AG10803 (cell line): ENCODE measurements at regions not wholly inside any gene's neighbourhood (a gene's known extent, or its start where the extent isn't known, plus 50 kb on each side); places are given as distances from the start of the nearest gene placed in this dataset.
A peak's percentile ranks its signal among the peaks of the same experiment; 100 is the strongest.

Experiments used
- DNase-seq: peaks from one replicate; pipeline ENCODE4 v3.0.0; 2010; ENCODE audit warnings: low read depth
- H3K4me3 ChIP-seq: 2 replicates; pipeline ENCODE4 v1.5.1; 2011; ENCODE audit warnings: mild to moderate bottlenecking, low read length, control low read depth
- TF ChIP-seq, protein P1 (sequence below): conservative IDR thresholded peaks from 2 replicates; pipeline ENCODE4 v1.5.1; 2011; ENCODE audit warnings: mild to moderate bottlenecking, low read length, control low read depth, inconsistent platforms

DNA sequence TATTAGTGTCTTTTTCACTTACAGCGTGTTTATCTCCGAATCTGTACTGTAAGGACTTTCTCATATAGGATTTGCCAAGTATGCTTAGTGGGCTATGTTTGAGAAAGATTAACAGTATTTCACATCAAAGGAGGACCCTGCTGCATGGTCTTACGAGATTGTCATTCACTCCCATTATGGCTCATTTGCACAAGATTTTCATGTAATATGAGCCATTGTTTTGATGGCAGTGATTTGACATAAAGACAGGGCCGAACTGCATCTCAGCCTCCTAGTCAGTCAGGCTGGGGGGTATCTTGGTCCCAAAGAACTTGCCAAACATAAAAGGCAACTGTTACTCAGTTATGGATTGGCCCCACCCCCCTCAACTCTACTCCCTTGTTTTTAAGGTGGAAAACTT is 205.9 kb downstream of the ZIC1 start:
- TF ChIP-seq, protein P1, sequence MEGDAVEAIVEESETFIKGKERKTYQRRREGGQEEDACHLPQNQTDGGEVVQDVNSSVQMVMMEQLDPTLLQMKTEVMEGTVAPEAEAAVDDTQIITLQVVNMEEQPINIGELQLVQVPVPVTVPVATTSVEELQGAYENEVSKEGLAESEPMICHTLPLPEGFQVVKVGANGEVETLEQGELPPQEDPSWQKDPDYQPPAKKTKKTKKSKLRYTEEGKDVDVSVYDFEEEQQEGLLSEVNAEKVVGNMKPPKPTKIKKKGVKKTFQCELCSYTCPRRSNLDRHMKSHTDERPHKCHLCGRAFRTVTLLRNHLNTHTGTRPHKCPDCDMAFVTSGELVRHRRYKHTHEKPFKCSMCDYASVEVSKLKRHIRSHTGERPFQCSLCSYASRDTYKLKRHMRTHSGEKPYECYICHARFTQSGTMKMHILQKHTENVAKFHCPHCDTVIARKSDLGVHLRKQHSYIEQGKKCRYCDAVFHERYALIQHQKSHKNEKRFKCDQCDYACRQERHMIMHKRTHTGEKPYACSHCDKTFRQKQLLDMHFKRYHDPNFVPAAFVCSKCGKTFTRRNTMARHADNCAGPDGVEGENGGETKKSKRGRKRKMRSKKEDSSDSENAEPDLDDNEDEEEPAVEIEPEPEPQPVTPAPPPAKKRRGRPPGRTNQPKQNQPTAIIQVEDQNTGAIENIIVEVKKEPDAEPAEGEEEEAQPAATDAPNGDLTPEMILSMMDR: no peak

DNA sequence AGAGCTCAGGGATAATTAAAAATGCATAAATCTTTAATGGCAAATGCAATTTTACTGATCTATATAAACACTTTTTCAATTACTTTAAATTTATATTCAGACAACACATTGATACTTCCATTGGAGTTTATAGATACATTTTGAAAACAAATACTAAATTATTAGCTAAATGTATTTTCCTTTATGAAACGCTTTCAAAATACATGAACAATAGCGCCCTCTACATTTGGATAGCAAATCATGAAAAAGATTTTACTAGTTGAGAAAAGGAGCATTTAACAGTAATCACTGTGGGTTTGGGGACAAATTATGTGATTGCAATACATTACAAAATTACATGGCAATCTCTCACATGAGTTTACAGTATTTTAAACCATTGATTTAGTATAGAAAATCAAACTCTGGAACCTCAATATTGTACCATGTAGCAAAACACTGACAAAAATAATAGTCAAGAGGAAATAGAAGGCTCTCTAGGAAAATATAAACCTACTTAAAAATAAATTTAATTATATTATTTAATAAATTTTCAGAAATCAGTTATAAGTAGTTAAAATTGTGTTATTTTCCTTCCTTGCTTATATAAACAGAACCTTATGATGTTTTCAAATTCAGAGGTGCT is 207.9 kb downstream of the ZIC1 start:
- TF ChIP-seq, protein P1: peak; percentile 60
- peak; percentile 27 for DNase-seq

More for the DNA sequence above, 205.9 kb downstream of the ZIC1 start:
- DNase-seq: no peak
- no peak overlapping the region for H3K4me3 ChIP-seq

DNA sequence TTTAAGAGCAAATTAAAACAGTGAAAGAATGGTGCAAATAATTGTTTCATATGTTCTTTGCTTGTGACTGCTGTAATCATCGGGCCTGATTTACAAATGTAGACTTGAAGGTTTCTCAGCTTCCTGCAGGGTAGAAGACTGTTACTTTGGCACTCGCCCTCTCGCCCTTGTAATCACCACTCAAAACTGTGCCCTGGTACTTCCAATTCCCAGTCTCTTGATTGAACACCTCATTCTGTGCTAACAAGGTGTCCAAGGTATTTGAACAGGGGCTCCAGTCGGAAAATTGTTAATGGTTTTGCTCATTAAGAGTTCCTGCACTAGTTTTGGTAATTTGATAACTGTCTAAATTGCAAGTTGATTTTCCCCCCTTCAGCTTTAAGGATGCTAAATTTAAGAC is 209.5 kb downstream of the ZIC1 start:
- TF ChIP-seq, protein P1: no peak
- DNase-seq: no peak
- H3K4me3 ChIP-seq: no peak overlapping the region

More for the DNA sequence above, 207.9 kb downstream of the ZIC1 start:
- no peak overlapping the region for H3K4me3 ChIP-seq

DNA sequence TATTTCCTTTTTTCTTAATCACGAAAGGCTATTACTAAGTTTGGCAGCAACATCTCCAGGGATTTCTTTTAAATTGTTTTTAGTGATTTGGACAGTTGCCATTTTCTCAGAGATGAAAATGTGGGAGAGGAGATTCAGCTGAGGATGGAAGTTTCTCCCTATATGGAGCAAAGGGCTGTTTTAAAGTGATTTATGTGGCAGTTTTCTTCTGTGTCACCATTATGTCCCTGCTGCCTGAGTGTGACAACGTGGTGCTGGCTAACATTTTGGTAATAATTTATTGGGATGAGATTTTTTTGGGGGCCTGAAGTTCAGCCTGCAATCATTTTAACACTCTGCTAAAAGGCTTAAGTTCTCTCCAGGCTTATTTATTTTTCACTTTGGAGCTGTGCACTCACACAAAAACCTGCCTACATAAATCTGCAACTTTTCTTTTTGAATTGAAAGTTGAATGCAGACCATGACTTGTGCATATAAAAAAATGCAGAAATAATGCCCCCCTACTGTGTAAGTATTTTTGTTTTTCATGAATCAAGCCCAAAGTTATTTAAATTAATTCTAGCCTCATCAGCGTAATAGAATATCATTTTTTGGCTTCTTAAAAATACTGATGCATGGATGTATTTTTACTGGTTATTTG is 210.9 kb downstream of the ZIC1 start:
- no peak overlapping the region for H3K4me3 ChIP-seq
- no peak for DNase-seq
- TF ChIP-seq, protein P1: no peak

DNA sequence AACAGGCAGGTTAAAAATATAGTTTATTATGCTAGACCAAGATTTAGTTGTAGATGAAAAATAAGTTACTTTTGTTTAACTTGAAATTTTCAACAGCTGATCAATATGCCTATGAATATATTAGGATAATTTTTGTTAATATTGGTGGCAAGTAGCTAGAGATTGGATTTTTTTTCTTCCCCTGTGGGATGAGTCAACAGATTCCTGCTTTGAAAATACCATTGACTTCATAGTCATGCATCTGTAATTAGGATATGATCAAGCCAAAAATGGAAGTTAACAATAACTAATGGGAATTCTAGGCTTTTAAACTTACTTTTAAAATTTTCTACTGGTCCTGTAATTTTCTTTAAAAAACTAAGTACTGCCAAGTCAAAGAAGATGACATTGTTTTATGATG is 211.7 kb downstream of the ZIC1 start:
- TF ChIP-seq, protein P1: no peak
- peak; percentile 16 for DNase-seq
- no peak overlapping the region for H3K4me3 ChIP-seq

DNA sequence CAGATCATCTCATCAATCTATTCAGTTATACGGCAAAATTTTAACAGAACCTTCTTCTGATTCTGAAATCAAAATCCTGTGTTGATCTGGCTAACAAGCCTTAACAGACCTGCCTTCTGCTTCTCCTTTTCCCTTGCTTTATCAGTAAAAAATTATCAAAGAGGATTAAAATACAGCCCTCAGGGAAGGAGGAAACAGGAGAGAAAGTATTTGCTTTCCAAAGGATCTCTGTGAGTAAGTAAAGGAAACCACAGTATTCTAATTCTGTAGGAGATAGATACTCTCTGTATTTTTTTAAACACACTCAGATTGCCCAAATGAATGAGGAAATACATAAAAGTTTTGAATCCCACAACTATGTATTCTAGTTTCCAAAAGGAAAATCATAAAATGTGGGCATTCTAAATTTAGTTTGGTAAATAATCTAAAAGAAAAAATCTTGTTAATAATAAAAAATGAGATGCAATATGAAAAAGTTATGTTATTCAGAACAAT is 221.8 kb downstream of the ZIC1 start:
- no peak overlapping the region for H3K4me3 ChIP-seq
- TF ChIP-seq, protein P1: no peak
- DNase-seq: no peak

DNA sequence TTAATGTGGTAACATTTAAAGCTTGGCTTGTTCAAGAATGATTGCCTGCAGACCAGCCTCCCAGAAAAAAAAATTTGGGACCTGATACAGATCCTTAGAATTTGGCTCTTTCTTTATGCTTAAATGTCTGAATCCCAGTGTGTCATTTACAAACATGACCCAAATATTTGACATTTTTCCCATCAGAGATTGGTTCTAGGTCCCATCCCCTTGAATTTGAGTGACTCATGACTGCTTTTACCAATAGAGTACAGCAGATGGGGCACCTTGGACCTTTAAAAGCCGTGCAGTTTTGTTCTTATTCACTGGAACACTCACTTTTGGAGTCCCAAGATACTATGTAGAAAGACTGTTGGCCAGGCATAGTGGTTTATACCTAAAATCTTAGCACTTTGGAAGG is 231.6 kb downstream of the ZIC1 start:
- DNase-seq: no peak
- H3K4me3 ChIP-seq: no peak overlapping the region
- TF ChIP-seq, protein P1: no peak
